DND-41 (cell line): ENCODE measurements at regions not wholly inside any gene's neighbourhood (a gene's known extent, or its start where the extent isn't known, plus 50 kb on each side); places are given as distances from the start of the nearest gene placed in this dataset.

Source experiments
- EZH2 ChIP-seq: IDR thresholded peaks from 3 replicates; pipeline ENCODE4 v1.6.1; 2012; ENCODE audit warnings: borderline replicate concordance, low read depth, mild to moderate bottlenecking, moderate library complexity, low read length, inconsistent platforms; ENCODE audit not compliant: severe bottlenecking
- TF ChIP-seq, protein P1 (sequence below): IDR thresholded peaks from 2 replicates; pipeline ENCODE4 v1.5.1; 2012; ENCODE audit warnings: borderline replicate concordance, low read length, moderate library complexity, mild to moderate bottlenecking; ENCODE audit not compliant: poor library complexity, severe bottlenecking; ENCODE audit errors: extremely low read depth

DNA sequence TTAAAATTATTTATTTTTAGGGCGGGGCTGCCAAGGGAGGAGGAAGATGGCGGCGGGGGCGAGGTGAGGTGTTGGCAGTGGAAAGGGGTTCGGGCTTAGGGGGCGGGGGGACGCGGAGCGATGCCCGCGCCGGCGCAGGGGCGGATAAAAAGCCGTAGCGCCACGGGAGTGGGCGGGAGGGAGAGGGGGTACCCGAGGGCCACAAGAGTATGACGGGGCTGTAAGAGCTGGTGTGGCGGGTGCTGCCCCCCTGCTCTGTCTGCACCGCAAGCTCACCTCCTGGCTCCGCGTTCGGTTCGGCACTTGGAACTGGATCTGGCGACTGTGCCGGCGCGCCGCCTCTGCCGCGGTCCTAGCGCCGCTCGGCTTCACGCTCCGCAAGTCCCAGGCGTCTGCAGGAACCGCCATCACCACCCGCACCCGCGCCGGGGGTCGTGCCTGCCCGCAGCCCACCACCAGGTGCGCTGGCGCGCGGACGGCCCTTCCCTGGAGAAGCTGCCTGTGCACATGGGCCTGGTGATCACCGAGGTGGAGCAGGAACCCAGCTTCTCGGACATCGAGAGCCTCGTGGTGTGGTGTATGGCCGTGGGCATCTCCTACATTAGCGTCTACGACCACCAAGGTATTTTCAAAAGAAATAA lies 265.2 kb upstream of the SGCG start:
- TF ChIP-seq, protein P1, sequence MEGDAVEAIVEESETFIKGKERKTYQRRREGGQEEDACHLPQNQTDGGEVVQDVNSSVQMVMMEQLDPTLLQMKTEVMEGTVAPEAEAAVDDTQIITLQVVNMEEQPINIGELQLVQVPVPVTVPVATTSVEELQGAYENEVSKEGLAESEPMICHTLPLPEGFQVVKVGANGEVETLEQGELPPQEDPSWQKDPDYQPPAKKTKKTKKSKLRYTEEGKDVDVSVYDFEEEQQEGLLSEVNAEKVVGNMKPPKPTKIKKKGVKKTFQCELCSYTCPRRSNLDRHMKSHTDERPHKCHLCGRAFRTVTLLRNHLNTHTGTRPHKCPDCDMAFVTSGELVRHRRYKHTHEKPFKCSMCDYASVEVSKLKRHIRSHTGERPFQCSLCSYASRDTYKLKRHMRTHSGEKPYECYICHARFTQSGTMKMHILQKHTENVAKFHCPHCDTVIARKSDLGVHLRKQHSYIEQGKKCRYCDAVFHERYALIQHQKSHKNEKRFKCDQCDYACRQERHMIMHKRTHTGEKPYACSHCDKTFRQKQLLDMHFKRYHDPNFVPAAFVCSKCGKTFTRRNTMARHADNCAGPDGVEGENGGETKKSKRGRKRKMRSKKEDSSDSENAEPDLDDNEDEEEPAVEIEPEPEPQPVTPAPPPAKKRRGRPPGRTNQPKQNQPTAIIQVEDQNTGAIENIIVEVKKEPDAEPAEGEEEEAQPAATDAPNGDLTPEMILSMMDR, result no peak
- TF ChIP-seq EZH2, result no peak
